Liver (tissue), 8 donors: ENCODE measurements at regions not wholly inside any gene's neighbourhood (a gene's known extent, or its start where the extent isn't known, plus 50 kb on each side); places are given as distances from the start of the nearest gene placed in this dataset.
"Not testable (repeated sequence)": the region's sequence is repeated elsewhere in the genome, so short reads cannot be mapped to it uniquely, and the experiment has no call there.

Source experiments
- DNase-seq: peaks from one replicate; pipeline ENCODE4 v3.0.0-alpha.2; 2017; ENCODE audit warnings: low spot score
- H3K27ac ChIP-seq, 2 donors: one replicate each; pipeline ENCODE4 v1.7.0; 2013; ENCODE audit warnings: inconsistent platforms in 2 of 2, low read length in 2 of 2, control low read depth in 1 of 2, low read depth in 1 of 2, mild to moderate bottlenecking in 1 of 2
- H3K27me3 ChIP-seq, 4 donors: one replicate each; pipeline versions ENCODE4 v1.6.1 to v1.7.0; 2013; ENCODE audit warnings: low read length in 3 of 4, inconsistent platforms in 1 of 4, mild to moderate bottlenecking in 1 of 4, moderate library complexity in 1 of 4; ENCODE audit not compliant: control insufficient read depth in 4 of 4, insufficient read depth in 4 of 4
- H3K36me3 ChIP-seq, 4 donors: one replicate each; pipeline versions ENCODE4 v1.6.1 to v1.7.0; 2013; ENCODE audit warnings: low read length in 3 of 4, mild to moderate bottlenecking in 3 of 4, low read depth in 1 of 4, moderate library complexity in 1 of 4; ENCODE audit not compliant: control insufficient read depth in 4 of 4, insufficient read depth in 3 of 4
- H3K4me1 ChIP-seq, 4 donors: one replicate each; pipeline versions ENCODE4 v1.6.1 to v1.7.0; 2013; ENCODE audit warnings: low read length in 3 of 4, mild to moderate bottlenecking in 3 of 4, moderate library complexity in 1 of 4; ENCODE audit not compliant: control insufficient read depth in 4 of 4, insufficient read depth in 4 of 4
- H3K4me3 ChIP-seq, 3 donors: one replicate each; pipeline versions ENCODE4 v1.6.1 to v1.7.0; 2013; ENCODE audit warnings: low read length in 3 of 3, control low read depth in 1 of 3, low read depth in 1 of 3, mild to moderate bottlenecking in 1 of 3
- H3K9ac ChIP-seq, 2 donors: one replicate each; pipeline ENCODE4 v1.7.0; 2013; ENCODE audit warnings: low read length in 2 of 2, mild to moderate bottlenecking in 2 of 2, moderate library complexity in 2 of 2, control low read depth in 1 of 2, low read depth in 1 of 2
- H3K9me3 ChIP-seq, 4 donors: one replicate each; pipeline versions ENCODE4 v1.6.1 to v1.7.0; 2013; ENCODE audit warnings: low read length in 3 of 4; ENCODE audit not compliant: control insufficient read depth in 4 of 4
- ATF3 ChIP-seq: IDR thresholded peaks from 2 replicates; pipeline ENCODE4 v1.6.1; 2016; ENCODE audit warnings: antibody characterized with exemption
- CTCF ChIP-seq: fragments of 150-350 bp; IDR thresholded peaks from 2 replicates; pipeline ENCODE4 v1.5.1; 2017; ENCODE audit warnings: improper control_type of control experiment, low read depth, low read length; ENCODE audit not compliant: missing input control
- EGR1 ChIP-seq, 2 donors: IDR thresholded peaks; 2 replicates each; pipeline ENCODE4 v1.6.1; 2016 to 2018; ENCODE audit warnings: antibody characterized with exemption in 2 of 2, low read depth in 2 of 2
- FOXA2 ChIP-seq: IDR thresholded peaks from 2 replicates; pipeline ENCODE4 v1.6.1; 2016; ENCODE audit warnings: antibody characterized with exemption
- GABPA ChIP-seq, 2 donors: IDR thresholded peaks in 1 of 2; conservative IDR thresholded peaks in 1 of 2; 2 replicates each; pipeline ENCODE4 v1.6.1; 2016; ENCODE audit warnings: antibody characterized with exemption in 2 of 2, mild to moderate bottlenecking in 1 of 2, moderate library complexity in 1 of 2
- HNF4A ChIP-seq, 2 donors: conservative IDR thresholded peaks; 2 replicates each; pipeline ENCODE4 v1.6.1; 2016; ENCODE audit warnings: antibody characterized with exemption in 2 of 2, mild to moderate bottlenecking in 2 of 2
- JUND ChIP-seq, 2 donors: IDR thresholded peaks; 2 replicates each; pipeline ENCODE4 v1.6.1; 2016; ENCODE audit warnings: antibody characterized with exemption in 2 of 2
- NR2F2 ChIP-seq: IDR thresholded peaks from 2 replicates; pipeline ENCODE4 v1.6.1; 2016; ENCODE audit warnings: antibody characterized with exemption
- RAD21 ChIP-seq, 2 donors: IDR thresholded peaks; 2 replicates each; pipeline ENCODE4 v1.6.1; 2016; ENCODE audit warnings: antibody characterized with exemption in 2 of 2, mild to moderate bottlenecking in 2 of 2
- RXRA ChIP-seq, 2 donors: IDR thresholded peaks; 2 replicates each; pipeline ENCODE4 v1.6.1; 2017 to 2018; ENCODE audit warnings: antibody characterized with exemption in 2 of 2, mild to moderate bottlenecking in 1 of 2
- TAF1 ChIP-seq: conservative IDR thresholded peaks from 2 replicates; pipeline ENCODE4 v1.6.1; 2016; ENCODE audit warnings: antibody characterized with exemption, mild to moderate bottlenecking
- YY1 ChIP-seq: IDR thresholded peaks from 2 replicates; pipeline ENCODE4 v1.6.1; 2016; ENCODE audit warnings: antibody characterized with exemption, mild to moderate bottlenecking
- ZBTB33 ChIP-seq: IDR thresholded peaks from 2 replicates; pipeline ENCODE4 v1.6.1; 2016; ENCODE audit warnings: antibody characterized with exemption
- WGBS: extraction: QIAGEN DNeasy Blood & Tissue Kit; methylation state at CpG from one replicate; pipeline ENCODE4 v1.1.7; 2013; 5-methylcytosine and 5-hydroxymethylcytosine counted together
- TF ChIP-seq, protein P1 (sequence below): IDR thresholded peaks from 2 replicates; pipeline ENCODE4 v1.6.1; 2016; ENCODE audit warnings: antibody characterized with exemption, mild to moderate bottlenecking
- donor health status: healthy.
- donor health status: healthy.
- donor health status: healthy.
- donor health status: healthy.
- donor health status: healthy.

DNA sequence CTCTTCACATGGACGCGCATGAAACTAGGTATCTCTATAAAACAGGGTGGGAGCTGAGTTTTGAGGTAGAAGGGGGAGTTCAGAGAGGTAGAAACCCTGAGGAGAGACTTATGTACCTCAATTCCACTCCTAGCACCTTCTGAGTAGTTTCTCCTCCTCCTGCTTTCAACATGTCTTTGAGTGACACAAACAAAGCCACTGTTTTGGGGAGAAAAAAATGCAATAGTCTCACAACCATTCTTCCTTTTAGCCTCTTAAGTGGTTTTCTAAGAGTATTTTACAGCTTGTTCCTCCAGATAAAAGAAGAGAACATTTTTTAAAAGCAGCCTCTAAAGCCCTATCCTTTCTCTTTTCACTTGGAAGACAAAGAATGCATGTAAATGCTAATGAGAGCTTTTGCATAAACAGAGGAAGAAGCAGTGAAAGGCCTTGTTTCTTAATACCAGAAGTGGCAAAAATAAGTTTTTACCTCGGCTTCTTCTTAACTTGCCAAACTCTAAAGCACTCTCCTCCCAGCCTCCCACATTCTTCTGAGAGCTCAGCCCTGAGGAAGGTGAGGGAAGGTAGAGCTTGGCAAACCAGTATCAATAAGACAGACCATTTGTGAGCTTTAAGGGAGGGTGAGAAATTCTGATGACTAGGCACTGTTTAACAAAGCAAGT lies 1304.4 kb upstream of the ACVR2A start:
- no peak for DNase-seq
- H3K4me1 ChIP-seq, result no peaks in the 10 kb centered on the region
- TF ChIP-seq YY1 (no peak), EGR1 (IDR thresholded peaks at IDR 0.05; ENCODE audit: low read depth in 2 of 2) (no peak), CTCF (no peak), FOXA2 (no peak), ATF3 (no peak), TAF1 (no peak), RAD21 (IDR thresholded peaks at IDR 0.05) (no peak)
- WGBS, result 43% methylated on average over 3 of the region's 3 CpGs
- H3K4me3 ChIP-seq, result no peak overlapping the region
- H3K27ac ChIP-seq, result no peak overlapping the region
- peaks cover 0 to 4% (median 0%) of the 10 kb centered on the region in 4 donors for H3K9me3 ChIP-seq
- H3K27me3 ChIP-seq, result no peaks in the 10 kb centered on the region
- H3K9ac ChIP-seq, result no peak overlapping the region
- H3K36me3 ChIP-seq, result no peaks in the 10 kb centered on the region

- H3K27me3 ChIP-seq, H3K9ac ChIP-seq, H3K4me3 ChIP-seq, H3K9me3 ChIP-seq, H3K27ac ChIP-seq, H3K4me1 ChIP-seq, H3K36me3 ChIP-seq, DNase-seq: not testable (repeated sequence)
- WGBS, result 74% methylated on average over 5 of the region's 5 CpGs
These were observed 1305.1 kb upstream of the ACVR2A start for GRCh38 chr2:146539739-146540138.

- H3K4me3 ChIP-seq, result no peak overlapping the region
- TF ChIP-seq NR2F2, result no peak
- no peak for TF ChIP-seq ATF3
- no peak for TF ChIP-seq YY1
- TF ChIP-seq GABPA (IDR thresholded peaks at IDR 0.05 in 1 of 2, conservative IDR thresholded peaks at IDR 0.05 in 1 of 2), result no peak
- no peak for TF ChIP-seq JUND (IDR thresholded peaks at IDR 0.05)
- TF ChIP-seq TAF1, result no peak
- no peak for TF ChIP-seq FOXA2
- TF ChIP-seq CTCF, result no peak
- TF ChIP-seq RXRA (IDR thresholded peaks at IDR 0.05), result no peak
- no peak for TF ChIP-seq HNF4A (conservative IDR thresholded peaks at IDR 0.05)
- TF ChIP-seq, protein P1, sequence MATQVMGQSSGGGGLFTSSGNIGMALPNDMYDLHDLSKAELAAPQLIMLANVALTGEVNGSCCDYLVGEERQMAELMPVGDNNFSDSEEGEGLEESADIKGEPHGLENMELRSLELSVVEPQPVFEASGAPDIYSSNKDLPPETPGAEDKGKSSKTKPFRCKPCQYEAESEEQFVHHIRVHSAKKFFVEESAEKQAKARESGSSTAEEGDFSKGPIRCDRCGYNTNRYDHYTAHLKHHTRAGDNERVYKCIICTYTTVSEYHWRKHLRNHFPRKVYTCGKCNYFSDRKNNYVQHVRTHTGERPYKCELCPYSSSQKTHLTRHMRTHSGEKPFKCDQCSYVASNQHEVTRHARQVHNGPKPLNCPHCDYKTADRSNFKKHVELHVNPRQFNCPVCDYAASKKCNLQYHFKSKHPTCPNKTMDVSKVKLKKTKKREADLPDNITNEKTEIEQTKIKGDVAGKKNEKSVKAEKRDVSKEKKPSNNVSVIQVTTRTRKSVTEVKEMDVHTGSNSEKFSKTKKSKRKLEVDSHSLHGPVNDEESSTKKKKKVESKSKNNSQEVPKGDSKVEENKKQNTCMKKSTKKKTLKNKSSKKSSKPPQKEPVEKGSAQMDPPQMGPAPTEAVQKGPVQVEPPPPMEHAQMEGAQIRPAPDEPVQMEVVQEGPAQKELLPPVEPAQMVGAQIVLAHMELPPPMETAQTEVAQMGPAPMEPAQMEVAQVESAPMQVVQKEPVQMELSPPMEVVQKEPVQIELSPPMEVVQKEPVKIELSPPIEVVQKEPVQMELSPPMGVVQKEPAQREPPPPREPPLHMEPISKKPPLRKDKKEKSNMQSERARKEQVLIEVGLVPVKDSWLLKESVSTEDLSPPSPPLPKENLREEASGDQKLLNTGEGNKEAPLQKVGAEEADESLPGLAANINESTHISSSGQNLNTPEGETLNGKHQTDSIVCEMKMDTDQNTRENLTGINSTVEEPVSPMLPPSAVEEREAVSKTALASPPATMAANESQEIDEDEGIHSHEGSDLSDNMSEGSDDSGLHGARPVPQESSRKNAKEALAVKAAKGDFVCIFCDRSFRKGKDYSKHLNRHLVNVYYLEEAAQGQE, result no peak
- TF ChIP-seq ZBTB33, result no peak
- H3K27me3 ChIP-seq, result no peaks in the 10 kb centered on the region
- 96% methylated on average over 2 of the region's 2 CpGs for WGBS
- no peaks in the 10 kb centered on the region for H3K36me3 ChIP-seq
- peaks cover 0 to 4% (median 0%) of the 10 kb centered on the region in 4 donors for H3K9me3 ChIP-seq
- DNase-seq, result no peak
- H3K9ac ChIP-seq, result no peak overlapping the region
- H3K4me1 ChIP-seq, result no peaks in the 10 kb centered on the region
- H3K27ac ChIP-seq, result no peak overlapping the region
These were observed 1307.4 kb upstream of the ACVR2A start for GRCh38 chr2:146537477-146537876.
